ENCODE measurements at regions not wholly inside any gene's neighbourhood (a gene's known extent, or its start where the extent isn't known, plus 50 kb on each side); places are given as distances from the start of the nearest gene placed in this dataset.
A peak's percentile ranks its signal among the peaks of the same experiment; 100 is the strongest.
"Not testable (repeated sequence)": the region's sequence is repeated elsewhere in the genome, so short reads cannot be mapped to it uniquely, and the experiment has no call there.

GRCh38 chr13:44818016-44818415 lies 171.3 kb downstream of the NUFIP1 start:
- DNase-seq: no peak
- no peak for ATAC-seq
- intact Hi-C loops (cut with micrococcal nuclease): no loop called here

DNA sequence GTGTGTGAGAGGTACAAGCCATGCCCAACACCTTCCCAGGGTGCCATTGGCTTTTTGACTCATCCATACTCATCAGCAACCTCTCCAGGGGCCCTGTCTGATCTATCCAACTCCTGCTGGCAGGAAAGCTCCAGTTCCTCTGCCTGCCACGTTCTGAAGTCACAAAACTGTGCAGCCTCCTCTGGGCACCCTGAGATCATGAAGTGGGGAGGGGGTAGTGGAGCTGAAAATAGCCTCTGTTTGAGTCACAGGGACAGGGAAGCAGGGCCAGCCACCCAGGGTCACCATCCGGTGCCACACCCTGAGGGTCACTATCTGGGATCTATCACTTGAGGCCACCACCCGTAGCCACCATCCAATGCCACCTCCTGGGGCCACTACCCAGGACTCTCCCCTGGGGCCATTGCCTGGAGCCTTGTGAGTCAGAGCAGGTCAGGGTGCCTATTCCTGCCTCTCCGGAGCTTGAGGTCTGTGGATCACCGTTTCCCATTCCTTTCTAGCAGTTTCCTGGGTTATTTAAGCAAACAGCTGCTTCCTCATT lies 172.1 kb downstream of the NUFIP1 start:
- DNase-seq (no peak), ATAC-seq (no peak)
- intact Hi-C loops (cut with micrococcal nuclease): no loop called here

DNA sequence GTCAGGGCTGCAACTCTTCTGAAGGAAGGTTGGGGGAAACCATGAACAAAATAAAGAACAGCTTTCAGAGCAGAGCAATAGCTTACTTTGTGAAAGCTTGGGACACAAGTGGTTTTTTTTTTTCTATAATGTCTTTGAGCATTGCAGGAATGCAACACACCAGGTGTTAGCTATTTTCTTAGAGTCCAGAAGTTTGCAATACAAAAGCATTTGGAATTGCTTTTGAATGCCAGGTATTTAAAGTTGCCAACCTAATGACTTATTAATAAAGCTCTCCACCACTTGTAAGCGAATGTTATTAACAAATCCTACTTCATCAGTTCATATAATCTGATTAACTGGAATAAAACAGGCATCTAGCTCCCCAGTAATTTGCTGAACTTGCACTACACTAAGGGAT lies 172.6 kb downstream of the NUFIP1 start:
- intact Hi-C loops (cut with micrococcal nuclease): no loop called here
- no peak for DNase-seq
- no peak for ATAC-seq

DNA sequence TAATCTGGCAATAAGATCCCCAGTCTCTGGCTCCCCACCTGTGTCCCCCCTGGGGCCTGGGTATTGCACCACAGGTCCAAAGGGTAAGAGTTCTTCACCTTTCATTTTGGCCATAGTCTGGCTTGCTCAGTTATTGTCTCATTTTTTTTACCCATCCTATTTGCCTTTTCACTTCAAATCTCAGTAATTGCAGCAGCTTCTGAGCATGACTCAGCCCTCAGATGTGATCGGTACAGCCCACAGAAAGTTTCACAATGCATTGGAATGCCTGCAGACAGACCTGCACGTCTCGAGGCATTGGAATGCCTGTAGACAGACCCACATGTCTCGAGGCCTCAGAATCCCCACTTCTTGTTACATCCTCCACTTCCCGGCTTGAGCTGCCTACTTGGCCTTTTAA lies 173.6 kb downstream of the NUFIP1 start:
- ATAC-seq: no peak
- intact Hi-C loops (cut with micrococcal nuclease): no loop called here
- DNase-seq: no peak

DNA sequence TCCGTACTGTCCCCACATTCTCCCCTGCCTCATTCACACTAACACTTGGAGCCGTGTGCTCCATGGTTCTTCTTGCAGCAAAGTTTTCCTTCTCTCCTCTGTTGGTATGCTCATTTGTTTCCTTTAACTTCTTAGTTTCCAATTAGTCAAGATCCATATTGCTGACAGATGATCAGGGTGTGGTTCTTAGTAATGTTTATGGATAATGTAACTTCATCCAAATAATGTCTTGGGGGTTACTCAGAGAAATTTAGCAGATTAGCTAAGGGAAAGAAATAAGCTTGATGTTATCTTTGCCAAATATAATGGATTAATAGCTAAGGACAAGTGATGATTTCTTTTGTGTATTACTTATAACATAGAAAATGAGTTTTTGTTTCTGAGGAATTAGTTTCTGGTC lies 174.4 kb downstream of the NUFIP1 start:
- intact Hi-C loops (cut with micrococcal nuclease): no loop called here
- no peak for ATAC-seq
- no peak for DNase-seq

- no peak for ATAC-seq
- intact Hi-C loops (cut with micrococcal nuclease): no loop called here
- DNase-seq: no peak
Observed at GRCh38 chr13:44814161-44814560, 175.1 kb downstream of the NUFIP1 start.

GRCh38 chr13:44812818-44813217 lies 176.5 kb downstream of the NUFIP1 start:
- intact Hi-C loops (cut with micrococcal nuclease): no loop called here
- ATAC-seq: no peak
- no peak for DNase-seq

- no peak for DNase-seq
- intact Hi-C loops (cut with micrococcal nuclease): no loop called here
- peak; percentile 43 for ATAC-seq
Observed at GRCh38 chr13:44810061-44810840, 179.0 kb downstream of the NUFIP1 start.

DNA sequence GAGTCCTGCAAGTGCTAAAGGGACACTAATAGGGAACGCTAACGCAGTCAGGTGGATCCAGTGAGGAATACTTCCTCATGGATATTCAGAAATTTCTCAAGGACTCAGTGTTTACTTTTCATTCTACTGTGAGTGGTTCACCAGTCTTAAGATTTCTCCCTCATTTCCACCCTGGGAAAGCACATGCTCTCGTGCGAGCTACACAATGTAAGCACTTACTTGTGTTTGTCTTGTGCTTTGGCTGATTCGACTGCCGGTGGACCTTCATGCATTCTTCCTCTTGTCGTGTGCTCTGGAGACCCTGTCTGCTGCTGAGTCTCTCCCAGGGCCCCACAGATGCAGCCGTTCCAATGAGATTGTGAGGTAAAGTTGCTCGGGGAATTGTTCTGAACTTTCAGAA lies 180.1 kb downstream of the NUFIP1 start:
- intact Hi-C loops (cut with micrococcal nuclease): no loop called here
- DNase-seq (no peak), ATAC-seq (no peak)

DNA sequence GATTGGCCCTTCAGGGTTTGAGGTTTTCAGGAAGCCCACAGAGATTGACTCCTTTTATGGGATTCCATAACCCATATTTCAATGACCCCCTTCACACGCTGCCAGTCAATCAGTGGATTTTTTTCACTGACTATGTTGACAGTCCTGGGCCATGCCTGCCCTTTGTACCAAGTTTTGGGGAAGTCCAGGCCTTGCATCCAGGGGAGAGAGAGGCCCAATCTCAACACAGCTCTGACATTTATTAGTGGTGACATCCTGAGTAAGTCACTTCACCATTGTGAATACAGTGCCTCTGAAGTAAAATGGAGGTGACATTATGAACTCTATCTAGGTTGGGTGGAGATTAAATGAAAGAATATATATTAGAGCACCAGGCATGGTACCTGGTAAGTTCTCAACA lies 181.1 kb downstream of the NUFIP1 start:
- ATAC-seq (no peak), DNase-seq (no peak)
- intact Hi-C loops (cut with micrococcal nuclease): no loop called here

DNA sequence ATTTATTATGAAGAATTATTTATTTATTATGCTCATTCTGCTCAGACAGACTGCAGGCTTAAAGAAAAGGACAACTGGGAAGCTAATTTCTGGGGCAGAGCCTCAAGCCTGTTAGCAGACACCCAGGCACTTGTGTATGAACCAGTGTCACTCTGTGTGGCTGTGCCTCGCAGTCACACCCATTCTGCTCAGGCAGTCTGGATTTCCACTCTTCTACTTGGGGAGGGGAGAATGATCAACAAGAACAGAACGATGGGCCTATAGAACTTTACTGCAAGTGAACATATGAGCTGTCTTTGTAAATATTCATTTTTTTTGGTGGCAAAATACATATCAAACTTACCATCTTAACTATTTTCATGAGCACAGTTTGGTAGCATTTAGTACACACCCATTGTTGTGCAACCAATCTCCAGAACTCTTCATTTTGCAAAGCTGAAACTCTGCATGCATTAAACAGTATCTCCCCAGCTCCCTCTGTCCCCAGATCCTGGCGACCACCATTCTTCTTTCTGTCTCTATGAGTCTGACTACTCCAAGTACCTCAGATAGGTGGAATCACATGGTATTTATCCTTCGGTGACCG lies 181.7 kb downstream of the NUFIP1 start:
- DNase-seq (no peak), ATAC-seq (no peak)
- intact Hi-C loops (cut with micrococcal nuclease): no loop called here

- no peak for ATAC-seq
- no peak for DNase-seq
- intact Hi-C loops (cut with micrococcal nuclease): no loop called here
Observed at GRCh38 chr13:44806826-44807225, 182.4 kb downstream of the NUFIP1 start.

- no peak for ATAC-seq
- DNase-seq: no peak
- intact Hi-C loops (cut with micrococcal nuclease): no loop called here
Observed at GRCh38 chr13:44805585-44805984, 183.7 kb downstream of the NUFIP1 start.

GRCh38 chr13:44803390-44803789 lies 185.9 kb downstream of the NUFIP1 start:
- intact Hi-C loops (cut with micrococcal nuclease): no loop called here
- peak; percentile 30 for ATAC-seq
- DNase-seq: no peak

GRCh38 chr13:44802491-44802890 lies 186.8 kb downstream of the NUFIP1 start:
- DNase-seq (no peak), ATAC-seq (no peak)
- intact Hi-C loops (cut with micrococcal nuclease): no loop called here

DNA sequence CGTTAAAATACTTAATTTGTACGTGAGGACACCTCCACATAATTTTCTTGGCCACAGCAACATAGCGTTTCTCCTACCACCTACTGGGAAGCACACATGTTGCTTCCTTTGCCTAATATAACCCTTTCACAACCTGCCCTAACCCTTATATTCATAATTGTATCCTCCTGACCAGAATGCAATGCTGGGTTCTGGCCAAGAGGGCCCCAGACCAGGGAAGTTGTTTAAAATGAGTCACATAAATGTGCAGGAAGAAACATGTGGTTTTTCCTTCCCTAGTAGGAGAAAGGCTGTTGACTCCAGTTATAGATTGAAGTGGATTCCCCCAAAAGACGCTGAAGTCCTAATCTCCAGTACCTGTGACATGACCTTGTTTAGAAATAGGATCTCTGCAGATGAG lies 187.3 kb downstream of the NUFIP1 start:
- no peak for DNase-seq
- intact Hi-C loops (cut with micrococcal nuclease): no loop called here
- no peak for ATAC-seq

DNA sequence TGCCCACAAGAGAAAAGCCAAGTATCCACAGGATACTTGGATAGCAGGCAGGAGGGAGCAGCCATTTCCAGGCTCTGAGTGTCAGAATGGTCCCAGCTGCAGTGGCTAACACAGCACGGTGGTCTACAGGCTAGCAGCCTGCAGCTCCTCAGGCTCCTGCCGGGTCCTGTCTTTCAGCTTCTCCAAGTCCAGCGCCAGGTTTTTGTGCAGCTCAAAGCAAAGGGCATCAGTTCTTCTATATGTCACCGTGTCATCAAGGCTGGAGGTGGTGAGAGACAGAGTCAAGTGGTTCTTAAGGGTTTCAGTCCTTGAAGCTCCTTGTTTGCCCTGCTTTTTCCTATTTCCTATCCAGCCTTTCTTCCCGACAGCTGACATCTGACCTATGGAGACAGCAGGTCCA lies 188.6 kb downstream of the NUFIP1 start:
- intact Hi-C loops (cut with micrococcal nuclease): no loop called here
- DNase-seq (no peak), ATAC-seq (no peak)

- intact Hi-C loops (cut with micrococcal nuclease): no loop called here
- DNase-seq: no peak
- no peak for ATAC-seq
Observed at GRCh38 chr13:44797685-44798084, 191.6 kb downstream of the NUFIP1 start.

GRCh38 chr13:44796597-44797490 lies 192.4 kb downstream of the NUFIP1 start:
- intact Hi-C loops (cut with micrococcal nuclease): no loop called here
- ATAC-seq: no peak
- no peak for DNase-seq

DNA sequence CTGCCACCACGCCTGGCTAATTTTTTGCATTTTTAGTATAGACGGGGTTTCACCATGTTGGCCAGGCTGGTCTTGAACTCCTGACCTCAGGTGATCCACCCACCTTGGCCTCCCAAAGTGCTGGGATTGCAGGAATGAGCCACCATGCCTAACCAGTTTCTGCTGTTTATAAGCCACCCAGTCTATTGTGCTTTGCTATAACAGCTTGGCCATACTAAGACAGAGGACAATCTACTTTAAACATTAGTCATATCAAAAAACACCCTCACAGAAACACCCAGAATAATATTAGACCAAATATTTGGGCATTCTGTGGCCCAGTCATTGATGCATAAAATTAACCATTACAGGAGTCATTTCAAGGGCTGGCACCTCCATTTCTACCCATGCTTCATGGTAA lies 193.2 kb downstream of the NUFIP1 start:
- ATAC-seq; intact Hi-C loops (cut with micrococcal nuclease); DNase-seq: not testable (repeated sequence)

Measured in left ventricle myocardium superior (tissue), 1 donor.